OCI-LY7 (cell line): ENCODE measurements at regions not wholly inside any gene's neighbourhood (a gene's known extent, or its start where the extent isn't known, plus 50 kb on each side); places are given as distances from the start of the nearest gene placed in this dataset.
A peak's percentile ranks its signal among the peaks of the same experiment; 100 is the strongest.

ENCODE experiments used
- BruUV-seq: library from RNA; stranded (reverse); fragments of 400-500 nt; replicated peaks from 2 replicates; lab custom pipeline; 2021; lab: Mats Ljungman, UMichigan
- CTCF ChIA-PET: fragments of 300-600 bp; sonication (Branson Sonifier 250); formaldehyde crosslinking; loops from one replicate; lab custom pipeline; 2022; ENCODE audit warnings: antibody characterized with exemption; ENCODE audit not compliant: unreplicated experiment; lab: Charles Lee
- POLR2A ChIA-PET: fragments of 300-600 bp; sonication (Branson Sonifier 250); formaldehyde crosslinking; loops from one replicate; lab custom pipeline; 2022; ENCODE audit warnings: antibody characterized with exemption; lab: Charles Lee
- DNase-seq: peaks from one replicate; pipeline ENCODE4 v3.0.0-alpha.2; 2015; ENCODE audit warnings: low spot score
- H2AFZ ChIP-seq: fragments of 200-600 bp; sonication (generic), shearing (Covaris generic); 2 replicates; pipeline ENCODE4 v1.6.1; 2014; ENCODE audit warnings: mild to moderate bottlenecking, antibody characterized with exemption, low read length, moderate library complexity
- H3K27ac ChIP-seq: fragments of 200-600 bp; sonication (generic); 2 replicates; pipeline ENCODE4 v1.5.1; 2014; ENCODE audit warnings: mixed run types, low read depth, mild to moderate bottlenecking, moderate library complexity, low read length, inconsistent platforms; ENCODE audit not compliant: poor library complexity, severe bottlenecking
- H3K36me3 ChIP-seq: fragments of 200-600 bp; sonication (generic); 2 replicates; pipeline ENCODE4 v1.6.1; 2014; ENCODE audit warnings: mild to moderate bottlenecking, antibody characterized with exemption, low read length, moderate library complexity, mixed read lengths; ENCODE audit not compliant: insufficient read depth
- H3K4me1 ChIP-seq: fragments of 200-600 bp; sonication (generic); 2 replicates; pipeline ENCODE4 v1.5.1; 2014; ENCODE audit warnings: mild to moderate bottlenecking, low read length; ENCODE audit not compliant: insufficient read depth, poor library complexity, severe bottlenecking
- H3K4me2 ChIP-seq: fragments of 200-600 bp; sonication (generic); 2 replicates; pipeline ENCODE4 v1.6.1; 2014; ENCODE audit warnings: mild to moderate bottlenecking, low read length
- H3K4me3 ChIP-seq: fragments of 200-600 bp; sonication (generic); 2 replicates; pipeline ENCODE4 v1.5.1; 2014; ENCODE audit warnings: mild to moderate bottlenecking, low read depth, low read length; ENCODE audit not compliant: poor library complexity, severe bottlenecking
- H3K79me2 ChIP-seq: fragments of 200-600 bp; sonication (generic); 2 replicates; pipeline ENCODE4 v1.6.1; 2016; ENCODE audit warnings: low read depth, mild to moderate bottlenecking, low read length, moderate library complexity, mixed read lengths; ENCODE audit not compliant: insufficient read depth
- H3K9me2 ChIP-seq: fragments of 200-600 bp; sonication (generic); 2 replicates; pipeline ENCODE4 v1.6.1; 2016; ENCODE audit warnings: mild to moderate bottlenecking, low read length, mixed read lengths; ENCODE audit not compliant: insufficient read depth
- H3K9me3 ChIP-seq: fragments of 200-600 bp; sonication (generic); 2 replicates; pipeline ENCODE4 v1.6.1; 2014; ENCODE audit warnings: mild to moderate bottlenecking, mixed run types, low read length, mixed read lengths
- H4K20me1 ChIP-seq: fragments of 200-600 bp; sonication (generic); 2 replicates; pipeline ENCODE4 v1.6.1; 2014; ENCODE audit warnings: mild to moderate bottlenecking, antibody characterized with exemption, low read length, moderate library complexity, mixed read lengths; ENCODE audit not compliant: insufficient read depth
- EZH2phosphoT487 ChIP-seq: fragments of 200-600 bp; sonication (generic); IDR thresholded peaks from 2 replicates; pipeline ENCODE4 v1.6.1; 2018; ENCODE audit warnings: low read depth, borderline replicate concordance, mild to moderate bottlenecking, mixed run types, antibody characterized with exemption, low read length, moderate library complexity, mixed read lengths
- intact Hi-C: fragments of 100-400 bp; cut with micrococcal nuclease; formaldehyde crosslinking; loops from one replicate; pipeline ENCODE4 v1.10.0; 2022; ENCODE audit not compliant: unreplicated experiment
- TF ChIP-seq, protein P1 (sequence below): fragments of 200-600 bp; sonication (generic); conservative IDR thresholded peaks from 2 replicates; pipeline ENCODE4 v1.5.1; 2014; ENCODE audit warnings: mild to moderate bottlenecking, antibody characterized with exemption, low read length, moderate library complexity, mixed read lengths

GRCh38 chr14:26137161-26137560 is 460.7 kb downstream of the NOVA1 start:
- Histone ChIP-seq H4K20me1 (no peaks in the 10 kb centered on the region), H3K36me3 (no peaks in the 10 kb centered on the region), H3K4me2 (no peak overlapping the region), H2AFZ (no peak overlapping the region), H3K4me3 (no peak overlapping the region), H3K4me1 (no peaks in the 10 kb centered on the region), H3K9me3 (0 out of 2 replicates have a peak, but pooled peaks cover 8% of the 10 kb centered on the region), H3K27ac (no peak overlapping the region), H3K9me2 (no peaks in the 10 kb centered on the region), H3K79me2 (no peaks in the 10 kb centered on the region)
- BruUV-seq, result no TSS peak
- no peak for DNase-seq
- POLR2A ChIA-PET, result interaction anchor here (0.7 kb wide), 1 partner anchor 12 kb away, joined by 3 read pairs; no protein-coding TSS in a partner anchor
- TF ChIP-seq, protein P1, sequence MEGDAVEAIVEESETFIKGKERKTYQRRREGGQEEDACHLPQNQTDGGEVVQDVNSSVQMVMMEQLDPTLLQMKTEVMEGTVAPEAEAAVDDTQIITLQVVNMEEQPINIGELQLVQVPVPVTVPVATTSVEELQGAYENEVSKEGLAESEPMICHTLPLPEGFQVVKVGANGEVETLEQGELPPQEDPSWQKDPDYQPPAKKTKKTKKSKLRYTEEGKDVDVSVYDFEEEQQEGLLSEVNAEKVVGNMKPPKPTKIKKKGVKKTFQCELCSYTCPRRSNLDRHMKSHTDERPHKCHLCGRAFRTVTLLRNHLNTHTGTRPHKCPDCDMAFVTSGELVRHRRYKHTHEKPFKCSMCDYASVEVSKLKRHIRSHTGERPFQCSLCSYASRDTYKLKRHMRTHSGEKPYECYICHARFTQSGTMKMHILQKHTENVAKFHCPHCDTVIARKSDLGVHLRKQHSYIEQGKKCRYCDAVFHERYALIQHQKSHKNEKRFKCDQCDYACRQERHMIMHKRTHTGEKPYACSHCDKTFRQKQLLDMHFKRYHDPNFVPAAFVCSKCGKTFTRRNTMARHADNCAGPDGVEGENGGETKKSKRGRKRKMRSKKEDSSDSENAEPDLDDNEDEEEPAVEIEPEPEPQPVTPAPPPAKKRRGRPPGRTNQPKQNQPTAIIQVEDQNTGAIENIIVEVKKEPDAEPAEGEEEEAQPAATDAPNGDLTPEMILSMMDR, result peak; percentile 59
- no peak for TF ChIP-seq EZH2phosphoT487
- intact Hi-C loops, result no loop called here
- CTCF ChIA-PET, result no interaction called here

GRCh38 chr14:26132061-26132645 is 465.7 kb downstream of the NOVA1 start:
- Histone ChIP-seq H3K9me2 (no peaks in the 10 kb centered on the region), H3K27ac (no peak overlapping the region), H4K20me1 (no peaks in the 10 kb centered on the region), H2AFZ (no peak overlapping the region), H3K36me3 (no peaks in the 10 kb centered on the region), H3K4me2 (no peak overlapping the region), H3K79me2 (no peaks in the 10 kb centered on the region), H3K4me1 (no peaks in the 10 kb centered on the region), H3K4me3 (no peak overlapping the region), H3K9me3 (0 out of 2 replicates have a peak, but pooled peaks cover 8% of the 10 kb centered on the region)
- TF ChIP-seq, protein P1, result no peak
- TF ChIP-seq EZH2phosphoT487, result no peak
- POLR2A ChIA-PET, result no interaction called here
- CTCF ChIA-PET, result no interaction called here
- no TSS peak for BruUV-seq
- no peak for DNase-seq
- intact Hi-C loops, result no loop called here

- Histone ChIP-seq H3K9me3 (no peaks in the 10 kb centered on the region), H3K4me3 (no peak overlapping the region), H3K79me2 (no peaks in the 10 kb centered on the region), H3K27ac (no peak overlapping the region), H3K36me3 (no peaks in the 10 kb centered on the region), H3K9me2 (no peaks in the 10 kb centered on the region), H2AFZ (no peak overlapping the region), H3K4me1 (no peaks in the 10 kb centered on the region), H3K4me2 (no peak overlapping the region), H4K20me1 (no peaks in the 10 kb centered on the region)
- ChIA-PET POLR2A (no interaction called here), CTCF (no interaction called here)
- BruUV-seq, result no TSS peak
- DNase-seq, result no peak
- intact Hi-C loops, result no loop called here
- TF ChIP-seq, protein P1, result no peak
- TF ChIP-seq EZH2phosphoT487, result no peak
Observed at GRCh38 chr14:26130690-26131089, 467.1 kb downstream of the NOVA1 start.
